ENCODE measurements at regions not wholly inside any gene's neighbourhood (a gene's known extent, or its start where the extent isn't known, plus 50 kb on each side); places are given as distances from the start of the nearest gene placed in this dataset.

DNA sequence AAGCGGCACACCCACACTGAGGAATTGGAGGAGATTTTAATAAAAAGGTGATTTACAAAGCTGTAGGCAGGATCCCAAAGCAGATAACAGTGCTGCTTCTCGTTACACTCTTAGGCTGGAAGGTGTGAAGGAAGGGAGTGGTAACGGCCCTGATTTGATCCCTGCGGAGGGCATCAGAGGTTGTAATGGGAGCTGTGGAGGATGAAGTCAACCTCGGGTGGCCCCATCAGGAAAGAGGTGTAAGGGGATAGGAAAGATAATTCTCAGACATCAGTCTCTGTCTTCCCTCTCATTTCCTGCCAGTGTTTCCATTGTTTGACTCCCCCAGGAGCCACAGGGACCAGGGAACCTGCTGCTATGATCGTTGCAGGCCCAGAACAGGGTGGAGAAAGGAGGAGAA, 245.7 kb upstream of the NOX3 start:
- DNase-seq (ENCODE audit: low read depth): no peak
- H3K4me3 ChIP-seq (ENCODE audit: low read depth, low read length): no peak overlapping the region
- TF ChIP-seq POLR2A (IDR thresholded peaks at IDR 0.05; ENCODE audit: extremely low read depth, insufficient read length) (no peak), MYC (IDR thresholded peaks at IDR 0.05; ENCODE audit: low read depth, low read length) (no peak), CTCF (IDR thresholded peaks at IDR 0.05; ENCODE audit: low read depth, low read length) (no peak)
- TF ChIP-seq, protein P1, sequence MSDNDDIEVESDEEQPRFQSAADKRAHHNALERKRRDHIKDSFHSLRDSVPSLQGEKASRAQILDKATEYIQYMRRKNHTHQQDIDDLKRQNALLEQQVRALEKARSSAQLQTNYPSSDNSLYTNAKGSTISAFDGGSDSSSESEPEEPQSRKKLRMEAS (IDR thresholded peaks at IDR 0.05; ENCODE audit: low read depth, low read length): no peak

- H3K4me3 ChIP-seq (ENCODE audit: low read depth, low read length): no peak overlapping the region
- TF ChIP-seq POLR2A (IDR thresholded peaks at IDR 0.05; ENCODE audit: extremely low read depth, insufficient read length) (no peak), MYC (IDR thresholded peaks at IDR 0.05; ENCODE audit: low read depth, low read length) (no peak), CTCF (IDR thresholded peaks at IDR 0.05; ENCODE audit: low read depth, low read length) (no peak)
- TF ChIP-seq, protein P1 (IDR thresholded peaks at IDR 0.05; ENCODE audit: low read depth, low read length): no peak
- no peak for DNase-seq (ENCODE audit: low read depth)
Measured at GRCh38 chr6:155695495-155695894, 239.9 kb upstream of the NOX3 start.

- DNase-seq (ENCODE audit: low read depth): no peak
- H3K4me3 ChIP-seq (ENCODE audit: low read depth, low read length): no peak overlapping the region
- no peak for TF ChIP-seq CTCF (IDR thresholded peaks at IDR 0.05; ENCODE audit: low read depth, low read length)
- no peak for TF ChIP-seq MYC (IDR thresholded peaks at IDR 0.05; ENCODE audit: low read depth, low read length)
- TF ChIP-seq POLR2A (IDR thresholded peaks at IDR 0.05; ENCODE audit: extremely low read depth, insufficient read length): no peak
- TF ChIP-seq, protein P1 (IDR thresholded peaks at IDR 0.05; ENCODE audit: low read depth, low read length): no peak
Measured at GRCh38 chr6:155694419-155694790, 238.8 kb upstream of the NOX3 start.

DNA sequence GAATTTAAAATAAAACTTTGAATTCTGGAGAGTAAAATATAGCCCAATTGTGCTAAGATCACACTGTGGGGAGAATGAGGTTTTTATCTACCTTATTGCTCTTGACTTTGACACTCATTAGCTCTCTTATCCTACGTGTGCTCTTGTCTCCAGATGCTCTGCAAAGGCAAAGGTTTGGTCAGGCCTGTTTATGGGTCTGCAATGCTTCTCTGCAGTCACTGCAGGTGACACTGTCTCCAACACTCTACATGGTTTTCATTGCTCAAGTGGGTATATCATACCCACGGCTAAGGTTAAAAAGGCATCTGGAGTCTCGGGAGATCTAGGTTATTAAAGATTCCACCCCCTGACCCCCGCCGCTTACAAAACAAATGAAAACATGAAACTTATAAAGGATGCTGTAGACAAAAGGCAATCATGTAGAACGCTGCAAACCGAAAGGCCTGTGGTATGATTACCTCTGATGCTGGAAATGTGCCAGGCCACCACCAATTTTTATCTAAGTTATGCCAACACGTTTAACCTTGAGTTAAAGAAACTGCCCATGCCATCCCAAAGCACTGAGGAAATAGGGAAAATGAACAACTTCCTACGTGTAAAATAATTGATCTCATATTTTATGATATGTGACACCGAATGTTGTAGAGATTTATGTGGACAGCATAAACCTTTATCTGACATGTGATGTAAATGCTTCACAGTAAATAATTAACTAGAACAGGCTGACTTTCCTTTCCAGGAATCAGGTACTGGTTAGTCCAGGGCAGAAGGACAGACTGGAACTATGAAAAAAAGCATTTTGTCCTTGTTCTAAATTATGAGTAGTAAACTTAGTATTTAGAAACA, 238.2 kb upstream of the NOX3 start:
- TF ChIP-seq CTCF (IDR thresholded peaks at IDR 0.05; ENCODE audit: low read depth, low read length) (no peak), MYC (IDR thresholded peaks at IDR 0.05; ENCODE audit: low read depth, low read length) (no peak), POLR2A (IDR thresholded peaks at IDR 0.05; ENCODE audit: extremely low read depth, insufficient read length) (no peak)
- TF ChIP-seq, protein P1 (IDR thresholded peaks at IDR 0.05; ENCODE audit: low read depth, low read length): no peak
- no peak for DNase-seq (ENCODE audit: low read depth)
- H3K4me3 ChIP-seq (ENCODE audit: low read depth, low read length): no peak overlapping the region

DNA sequence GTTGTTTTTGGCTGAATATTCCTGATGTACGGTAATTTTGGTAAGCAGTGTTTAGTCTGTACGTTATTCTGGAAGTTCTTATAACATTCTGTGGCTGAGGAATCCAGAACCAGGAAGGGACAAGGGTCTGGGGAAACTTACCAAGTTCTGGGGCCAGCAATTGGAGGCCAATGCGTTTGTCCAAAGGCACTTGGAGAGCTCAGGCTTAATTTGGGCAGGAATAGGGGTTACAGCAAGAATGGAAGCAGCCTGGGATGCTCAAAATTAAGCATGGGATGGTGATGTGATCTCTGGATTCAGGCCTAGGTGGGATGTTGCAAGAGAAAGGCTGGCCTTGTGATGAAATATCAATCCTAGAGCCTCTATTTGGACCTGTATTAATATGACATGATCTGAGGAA, 235.2 kb upstream of the NOX3 start:
- DNase-seq (ENCODE audit: low read depth): no peak
- TF ChIP-seq CTCF (IDR thresholded peaks at IDR 0.05; ENCODE audit: low read depth, low read length) (no peak), MYC (IDR thresholded peaks at IDR 0.05; ENCODE audit: low read depth, low read length) (no peak), POLR2A (IDR thresholded peaks at IDR 0.05; ENCODE audit: extremely low read depth, insufficient read length) (no peak)
- TF ChIP-seq, protein P1 (IDR thresholded peaks at IDR 0.05; ENCODE audit: low read depth, low read length): no peak
- no peak overlapping the region for H3K4me3 ChIP-seq (ENCODE audit: low read depth, low read length)
